K562 (cell line): ENCODE measurements at regions not wholly inside any gene's neighbourhood (a gene's known extent, or its start where the extent isn't known, plus 50 kb on each side); places are given as distances from the start of the nearest gene placed in this dataset.

Experiments used
- ATAC-seq: fragments of 200-7000 bp; cut with Tn5 transposase; 3 replicates; pipeline ENCODE4 v1.9.1; 2020; ENCODE audit warnings: moderate library complexity
- BruUV-seq: library from RNA; stranded (reverse); fragments of 400-500 nt; replicated peaks from 2 replicates; lab custom pipeline; 2021; lab: Mats Ljungman, UMichigan
- CTCF ChIA-PET: fragments of 300-600 bp; formaldehyde crosslinking; extraction: SDS; loops from one replicate; lab custom pipeline; 2021; ENCODE audit warnings: low intra/inter-chr PET ratio; lab: Yijun Ruan, JAX
- POLR2A ChIA-PET: fragments of 300-600, 350-650 bp; sonication (Branson Sonifier 250); formaldehyde crosslinking; extraction: SDS; loops from one replicate; lab custom pipeline; 2021; ENCODE audit warnings: antibody characterized with exemption, inconsistent platforms; lab: Yijun Ruan, JAX
- DNase-seq, 4 experiments: peaks; one replicate each; pipeline versions ENCODE4 v3.0.0 to v3.0.0-alpha.2; 2011 to 2018; ENCODE audit warnings: low spot score in 3 of 4, mixed read lengths in 3 of 4; ENCODE audit errors: extremely low read depth in 1 of 4
- FAIRE-seq: peaks from 2 replicates; lab custom pipeline; 2011; peaks lifted over from hg19 to GRCh38; lab: Jason Lieb, UNC
- H2AFZ ChIP-seq: 2 replicates; pipeline ENCODE4 v1.6.0; 2011; ENCODE audit warnings: low read depth, low read length, control low read depth, inconsistent platforms
- H3K27ac ChIP-seq: fragments of 200-600 bp; 3 replicates; pipeline ENCODE4 v1.8.0; 2011; ENCODE audit warnings: low read depth, mild to moderate bottlenecking, control low read depth, inconsistent platforms, low read length, moderate library complexity, mixed read lengths; ENCODE audit errors: extremely low read depth
- H3K27me3 ChIP-seq, 2 experiments: fragments of 300-600 bp in 1 of 2; 2 replicates in 1 of 2; 3 replicates in 1 of 2; pipeline versions ENCODE4 v1.6.0 to v1.8.0; 2011; ENCODE audit warnings: inconsistent platforms in 2 of 2, low read length in 2 of 2, mild to moderate bottlenecking in 1 of 2, mixed read lengths in 1 of 2, moderate library complexity in 1 of 2; ENCODE audit not compliant: control insufficient read depth in 2 of 2, insufficient read depth in 2 of 2
- H3K36me3 ChIP-seq: fragments of 300-600 bp; 3 replicates; pipeline ENCODE4 v1.8.0; 2011; ENCODE audit warnings: mild to moderate bottlenecking, low read length, inconsistent platforms; ENCODE audit not compliant: control insufficient read depth, insufficient read depth
- H3K4me1 ChIP-seq, 2 experiments: fragments of 200-600 bp in 1 of 2; replicated peaks in 1 of 2; 2 replicates in 1 of 2; 3 replicates in 1 of 2; pipeline versions ENCODE4 v1.5.1 to v1.8.0; 2011; ENCODE audit warnings: inconsistent platforms in 2 of 2, low read length in 2 of 2, mild to moderate bottlenecking in 1 of 2, mixed read lengths in 1 of 2, moderate library complexity in 1 of 2; ENCODE audit not compliant: control insufficient read depth in 2 of 2, insufficient read depth in 2 of 2
- H3K4me2 ChIP-seq: 2 replicates; pipeline ENCODE4 v1.6.1; 2011; ENCODE audit warnings: low read length, control low read depth, inconsistent platforms, mixed read lengths; ENCODE audit not compliant: insufficient read depth
- H3K4me3 ChIP-seq: fragments of 200-600 bp; sonication (generic), shearing (Covaris generic); 2 replicates; pipeline ENCODE4 v1.5.1; 2016; ENCODE audit warnings: control low read depth, inconsistent platforms
- H3K79me2 ChIP-seq: fragments of 200-600 bp; 3 replicates; pipeline ENCODE4 v1.8.0; 2011; ENCODE audit warnings: low read length, inconsistent platforms; ENCODE audit not compliant: control insufficient read depth, insufficient read depth
- H3K9ac ChIP-seq, 2 experiments: 2 replicates each; pipeline versions ENCODE4 v1.6.0 to v1.6.1; 2011; ENCODE audit warnings: low read depth in 2 of 2, low read length in 2 of 2, control low read depth in 1 of 2, inconsistent platforms in 1 of 2, mild to moderate bottlenecking in 1 of 2, mixed read lengths in 1 of 2; ENCODE audit not compliant: insufficient read depth in 1 of 2
- H3K9me1 ChIP-seq: one replicate; pipeline ENCODE4 v1.6.0; 2011; ENCODE audit warnings: inconsistent platforms, mild to moderate bottlenecking, low read length, moderate library complexity; ENCODE audit not compliant: control insufficient read depth, insufficient read depth
- H3K9me3 ChIP-seq: replicated peaks from 2 replicates; pipeline ENCODE4 v1.5.1; 2011; ENCODE audit warnings: low read depth, low read length, inconsistent platforms; ENCODE audit not compliant: control insufficient read depth, insufficient read depth
- H4K20me1 ChIP-seq: replicated peaks from 2 replicates; pipeline ENCODE4 v1.6.1; 2011; ENCODE audit warnings: low read length, inconsistent platforms, mixed read lengths; ENCODE audit not compliant: control insufficient read depth, insufficient read depth
- CBX1 ChIP-seq: sonication (generic); IDR thresholded peaks from 2 replicates; pipeline ENCODE4 v1.6.1; 2016; ENCODE audit warnings: antibody characterized with exemption, low read depth, mild to moderate bottlenecking
- CSDE1 ChIP-seq, 2 experiments: fragments of 450-650 bp; IDR thresholded peaks; 2 replicates each; pipeline ENCODE4 v1.6.1; 2016; ENCODE audit warnings: mild to moderate bottlenecking in 1 of 2
- HIVEP1 ChIP-seq: fragments of 250-450 bp; sonication (Bioruptor Pico); IDR thresholded peaks from 2 replicates; pipeline ENCODE4 v1.4.0; 2020; ENCODE audit warnings: mild to moderate bottlenecking
- HNRNPH1 ChIP-seq: fragments of 200-400 bp; formaldehyde crosslinking; optimal IDR thresholded peaks from 2 replicates; pipeline ENCODE3; 2017; ENCODE audit warnings: low read depth, mild to moderate bottlenecking, low read length, moderate library complexity
- MCM2 ChIP-seq: fragments of 450-650 bp; IDR thresholded peaks from 2 replicates; pipeline ENCODE4 v1.6.1; 2017; ENCODE audit warnings: low read depth, mild to moderate bottlenecking
- MEIS2 ChIP-seq: fragments of 450-650 bp; IDR thresholded peaks from 2 replicates; pipeline ENCODE4 v1.6.1; 2014; ENCODE audit warnings: mild to moderate bottlenecking; ENCODE audit not compliant: partially characterized antibody
- NR1H2 ChIP-seq: sonication (generic); formaldehyde crosslinking; IDR thresholded peaks from 2 replicates; pipeline ENCODE4 v1.4.0; 2020; ENCODE audit warnings: mild to moderate bottlenecking, missing genetic modification reagents
- POLR2AphosphoS5 ChIP-seq: IDR thresholded peaks from 2 replicates; pipeline ENCODE4 v1.6.1; 2011; ENCODE audit warnings: mild to moderate bottlenecking, low read depth, low read length, moderate library complexity; ENCODE audit not compliant: control insufficient read depth, insufficient read depth
- SMARCB1 ChIP-seq: IDR thresholded peaks from 2 replicates; pipeline ENCODE4 v1.6.1; 2011; ENCODE audit warnings: improper control_type of control experiment, low read depth; ENCODE audit not compliant: insufficient read length
- SNIP1 ChIP-seq: fragments of 450-650 bp; IDR thresholded peaks from 2 replicates; pipeline ENCODE4 v1.7.1; 2017; ENCODE audit warnings: low read depth, mild to moderate bottlenecking
- STAG1 ChIP-seq: sonication (generic); formaldehyde crosslinking; IDR thresholded peaks from 2 replicates; pipeline ENCODE4 v1.5.0; 2020; ENCODE audit warnings: missing genetic modification reagents, borderline replicate concordance
- ZNF766 ChIP-seq: fragments of 200-800 bp; sonication (Bioruptor generic); conservative IDR thresholded peaks from 2 replicates; pipeline ENCODE4 v1.6.1; 2016; ENCODE audit warnings: missing genetic modification characterization, missing compliant biosample characterization
- ZZZ3 ChIP-seq: fragments of 450-650 bp; IDR thresholded peaks from 2 replicates; pipeline ENCODE4 v1.6.1; 2016; ENCODE audit warnings: antibody characterized with exemption, mild to moderate bottlenecking, moderate library complexity
- WGBS: fragments of 100-300 bp; shearing (Covaris generic); methylation state at CpG from one replicate; pipeline ENCODE4 v1.1.6; 2016; ENCODE audit warnings: low coverage, mixed read lengths; ENCODE audit not compliant: insufficient coverage; ENCODE audit errors: missing lambda C conversion rate; 5-methylcytosine and 5-hydroxymethylcytosine counted together
- in situ Hi-C: fragments of 300-500 bp; cut with MboI; formaldehyde crosslinking; loops from 4 replicates; pipeline ENCODE4 v1.15.0; 2018; ENCODE audit warnings: inconsistent platforms, mixed read lengths
- intact Hi-C: fragments of 100-400 bp; cut with micrococcal nuclease; formaldehyde crosslinking; loops from 2 replicates; pipeline ENCODE4 v1.14.2; 2022

DNA sequence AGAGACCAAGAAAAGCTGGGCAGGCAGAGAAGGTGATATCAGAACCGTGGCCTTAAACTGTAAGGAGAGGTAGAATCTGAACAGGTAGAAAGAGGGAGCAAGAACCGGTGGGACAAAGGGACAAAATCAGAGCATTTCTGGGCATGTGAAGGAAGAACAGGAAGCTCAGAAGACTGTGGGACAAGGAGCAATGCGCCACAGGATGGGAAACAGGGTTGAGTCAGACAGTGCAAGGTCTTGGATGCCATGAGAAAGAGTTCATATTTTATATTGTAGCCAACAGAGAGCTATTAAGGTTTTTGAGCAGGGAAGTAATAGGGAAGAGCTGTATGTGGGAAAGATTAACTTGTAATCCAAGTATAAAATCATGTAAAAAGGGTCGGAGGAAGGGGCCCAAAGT, 106.4 kb upstream of the UGP2 start:
- BruUV-seq, result no TSS peak
- Histone ChIP-seq H3K79me2 (no peaks in the 10 kb centered on the region), H3K4me1 (no peaks in the 10 kb centered on the region), H3K4me3 (no peak overlapping the region), H2AFZ (no peak overlapping the region), H3K4me2 (no peak overlapping the region), H3K9me3 (no peaks in the 10 kb centered on the region), H4K20me1 (no peaks in the 10 kb centered on the region), H3K9me1 (no peaks in the 10 kb centered on the region), H3K9ac (no peak overlapping the region), H3K36me3 (no peaks in the 10 kb centered on the region), H3K27ac (no peak overlapping the region), H3K27me3 (peaks cover 0 to 8% of the 10 kb centered on the region in 2 experiments; a peak in 1 of 5 replicates)
- TF ChIP-seq MEIS2 (no peak), ZZZ3 (no peak), ZNF766 (CRISPR knock-in tag) (peak; percentile 41; the same call in 1 of the 2 replicates), MCM2 (no peak), HIVEP1 (CRISPR knock-in tag) (no peak), STAG1 (CRISPR knock-in tag) (no peak), NR1H2 (CRISPR knock-in tag) (no peak)
- 11% methylated on average over 4 of the region's 4 CpGs for WGBS
- no peak for ATAC-seq
- in situ Hi-C loops (no loop called here), intact Hi-C loops (no loop called here)
- no peak for DNase-seq
- CTCF ChIA-PET, result no interaction called here
- no peak for FAIRE-seq
- POLR2A ChIA-PET, result interaction anchor here (1.5 kb wide), 1 partner anchor 24 kb away, joined by 4 read pairs; no protein-coding TSS in a partner anchor

- ATAC-seq (no peak), FAIRE-seq (no peak), DNase-seq (no peak)
- H3K4me1 ChIP-seq, result no peaks in the 10 kb centered on the region
- H3K4me3 ChIP-seq, result no peak overlapping the region
- H3K9me3 ChIP-seq, result no peaks in the 10 kb centered on the region
- H3K36me3 ChIP-seq, result no peaks in the 10 kb centered on the region
- H3K27me3 ChIP-seq, result peaks cover 0 to 1% of the 10 kb centered on the region in 2 experiments; a peak in 1 of 5 replicates
- H3K79me2 ChIP-seq, result no peaks in the 10 kb centered on the region
- intact Hi-C loops, result no loop called here
- no peaks in the 10 kb centered on the region for H3K9me1 ChIP-seq
- CTCF ChIA-PET, result no interaction called here
- no peak overlapping the region for H3K9ac ChIP-seq
- H2AFZ ChIP-seq, result no peak overlapping the region
- in situ Hi-C loops, result no loop called here
- 6% methylated on average over 1 of the region's 1 CpG for WGBS
- POLR2A ChIA-PET, result interaction anchor here (1.5 kb wide), 1 partner anchor 23 kb away, joined by 4 read pairs; no protein-coding TSS in a partner anchor
- H3K27ac ChIP-seq, result no peak overlapping the region
- BruUV-seq, result no TSS peak
- no peak for TF ChIP-seq POLR2AphosphoS5
- no peak for TF ChIP-seq SMARCB1
- TF ChIP-seq SNIP1, result no peak
- TF ChIP-seq CBX1, result no peak
- no peak for TF ChIP-seq HNRNPH1
- TF ChIP-seq CSDE1 (IDR thresholded peaks at IDR 0.05), result no peak
- H3K4me2 ChIP-seq, result no peak overlapping the region
- H4K20me1 ChIP-seq, result no peaks in the 10 kb centered on the region
Observed at GRCh38 chr2:63735931-63736330, 105.8 kb upstream of the UGP2 start.
